BE2C (cell line): ENCODE measurements at regions not wholly inside any gene's neighbourhood (a gene's known extent, or its start where the extent isn't known, plus 50 kb on each side); places are given as distances from the start of the nearest gene placed in this dataset.

Experiments
- DNase-seq: peaks from one replicate; pipeline ENCODE4 v3.0.0-alpha.2; 2020
- H3K27me3 ChIP-seq: fragments of 250-450 bp; sonication (Bioruptor Pico); 2 replicates; pipeline ENCODE4 v1.5.1; 2020; ENCODE audit warnings: mild to moderate bottlenecking
- H3K36me3 ChIP-seq: fragments of 250-450 bp; sonication (Bioruptor Pico); 2 replicates; pipeline ENCODE4 v1.5.1; 2020; ENCODE audit warnings: mild to moderate bottlenecking
- H3K4me1 ChIP-seq: fragments of 250-450 bp; sonication (Bioruptor Pico); 2 replicates; pipeline ENCODE4 v1.5.1; 2020
- H3K4me3 ChIP-seq: 2 replicates; pipeline ENCODE4 v1.5.1; 2011; ENCODE audit warnings: low read depth, low read length
- H3K9me3 ChIP-seq: fragments of 250-450 bp; sonication (Bioruptor Pico); 2 replicates; pipeline ENCODE4 v1.5.1; 2020
- TF ChIP-seq, protein P1 (sequence below): IDR thresholded peaks from 2 replicates; pipeline ENCODE4 v1.5.1; 2012; ENCODE audit warnings: mild to moderate bottlenecking, low read depth, low read length

GRCh38 chr7:85464042-85464651 is 277.3 kb upstream of the SEMA3D start:
- no peak for DNase-seq
- no peak overlapping the region for H3K4me3 ChIP-seq
- no peaks in the 10 kb centered on the region; the same call in 1 of the 2 replicates for H3K4me1 ChIP-seq
- H3K9me3 ChIP-seq, result no peaks in the 10 kb centered on the region
- H3K36me3 ChIP-seq, result no peaks in the 10 kb centered on the region
- TF ChIP-seq, protein P1, sequence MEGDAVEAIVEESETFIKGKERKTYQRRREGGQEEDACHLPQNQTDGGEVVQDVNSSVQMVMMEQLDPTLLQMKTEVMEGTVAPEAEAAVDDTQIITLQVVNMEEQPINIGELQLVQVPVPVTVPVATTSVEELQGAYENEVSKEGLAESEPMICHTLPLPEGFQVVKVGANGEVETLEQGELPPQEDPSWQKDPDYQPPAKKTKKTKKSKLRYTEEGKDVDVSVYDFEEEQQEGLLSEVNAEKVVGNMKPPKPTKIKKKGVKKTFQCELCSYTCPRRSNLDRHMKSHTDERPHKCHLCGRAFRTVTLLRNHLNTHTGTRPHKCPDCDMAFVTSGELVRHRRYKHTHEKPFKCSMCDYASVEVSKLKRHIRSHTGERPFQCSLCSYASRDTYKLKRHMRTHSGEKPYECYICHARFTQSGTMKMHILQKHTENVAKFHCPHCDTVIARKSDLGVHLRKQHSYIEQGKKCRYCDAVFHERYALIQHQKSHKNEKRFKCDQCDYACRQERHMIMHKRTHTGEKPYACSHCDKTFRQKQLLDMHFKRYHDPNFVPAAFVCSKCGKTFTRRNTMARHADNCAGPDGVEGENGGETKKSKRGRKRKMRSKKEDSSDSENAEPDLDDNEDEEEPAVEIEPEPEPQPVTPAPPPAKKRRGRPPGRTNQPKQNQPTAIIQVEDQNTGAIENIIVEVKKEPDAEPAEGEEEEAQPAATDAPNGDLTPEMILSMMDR, result peak; percentile 8; the same call in 1 of the 2 replicates
- H3K27me3 ChIP-seq, result no peaks in the 10 kb centered on the region

- Histone ChIP-seq H3K36me3 (no peaks in the 10 kb centered on the region), H3K4me3 (no peak overlapping the region), H3K27me3 (no peaks in the 10 kb centered on the region), H3K4me1 (no peaks in the 10 kb centered on the region; the same call in 1 of the 2 replicates), H3K9me3 (no peaks in the 10 kb centered on the region)
- TF ChIP-seq, protein P1, result no peak
- DNase-seq, result no peak
Observed at GRCh38 chr7:85462671-85463070, 275.8 kb upstream of the SEMA3D start.

DNA sequence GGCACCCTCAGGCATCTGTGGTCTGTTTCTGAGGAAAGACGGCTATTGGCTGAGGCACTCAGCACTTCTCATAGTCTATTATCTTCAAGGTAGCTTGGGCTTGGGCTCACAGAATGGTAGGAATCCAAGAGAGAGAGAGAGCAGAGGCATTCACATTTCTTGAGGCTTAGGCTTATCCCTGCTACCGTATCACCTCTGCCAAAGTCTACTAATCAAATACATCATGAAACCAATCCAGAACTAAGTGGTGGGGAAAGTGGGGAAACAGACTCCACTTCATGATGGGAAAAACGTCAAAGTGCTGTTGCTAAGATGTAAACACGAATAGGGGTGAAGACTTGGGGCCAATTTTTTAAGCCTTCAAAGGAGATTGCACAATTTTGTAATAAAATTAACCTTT is 271.1 kb upstream of the SEMA3D start:
- no peaks in the 10 kb centered on the region for H3K4me1 ChIP-seq
- no peaks in the 10 kb centered on the region for H3K36me3 ChIP-seq
- no peak overlapping the region for H3K4me3 ChIP-seq
- H3K27me3 ChIP-seq, result no peaks in the 10 kb centered on the region
- no peak for DNase-seq
- TF ChIP-seq, protein P1, result no peak
- no peaks in the 10 kb centered on the region for H3K9me3 ChIP-seq

- Histone ChIP-seq H3K4me1 (no peaks in the 10 kb centered on the region), H3K4me3 (no peak overlapping the region), H3K27me3 (no peaks in the 10 kb centered on the region), H3K9me3 (no peaks in the 10 kb centered on the region), H3K36me3 (no peaks in the 10 kb centered on the region)
- no peak for DNase-seq
- TF ChIP-seq, protein P1, result peak; percentile 21; the same call in 1 of the 2 replicates
Observed at GRCh38 chr7:85456254-85456653, 269.4 kb upstream of the SEMA3D start.

- no peaks in the 10 kb centered on the region for H3K9me3 ChIP-seq
- H3K4me3 ChIP-seq, result no peak overlapping the region
- H3K36me3 ChIP-seq, result no peaks in the 10 kb centered on the region
- H3K27me3 ChIP-seq, result no peaks in the 10 kb centered on the region
- no peak for DNase-seq
- TF ChIP-seq, protein P1, result no peak
- H3K4me1 ChIP-seq, result no peaks in the 10 kb centered on the region
Observed at GRCh38 chr7:85454904-85455303, 268.0 kb upstream of the SEMA3D start.

DNA sequence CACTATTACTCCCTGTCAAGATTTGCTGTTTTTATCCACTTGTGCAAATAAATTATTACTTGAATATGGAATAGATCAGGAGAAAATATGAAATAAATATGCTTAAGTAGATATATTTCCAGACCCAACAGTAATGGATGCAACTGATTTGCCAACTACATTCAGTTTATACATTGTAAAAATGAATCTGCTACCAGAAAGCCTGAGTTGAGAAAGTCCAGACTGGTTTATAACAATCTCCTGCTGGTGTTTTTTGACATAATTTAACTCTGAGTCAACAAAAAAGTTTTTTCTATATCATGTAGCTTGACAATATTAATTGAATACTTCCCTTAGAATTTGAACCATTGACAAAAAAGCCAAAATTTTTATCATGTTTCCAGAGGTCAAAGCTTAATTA is 265.8 kb upstream of the SEMA3D start:
- Histone ChIP-seq H3K27me3 (no peaks in the 10 kb centered on the region), H3K4me3 (no peak overlapping the region), H3K9me3 (no peaks in the 10 kb centered on the region), H3K36me3 (no peaks in the 10 kb centered on the region), H3K4me1 (no peaks in the 10 kb centered on the region)
- TF ChIP-seq, protein P1, result no peak
- no peak for DNase-seq
